CD4-positive, alpha-beta T cell (primary cell): ENCODE measurements at regions not wholly inside any gene's neighbourhood (a gene's known extent, or its start where the extent isn't known, plus 50 kb on each side); places are given as distances from the start of the nearest gene placed in this dataset.

Experiments
- ATAC-seq: fragments of 200-7000 bp; cut with Tn5 transposase; one replicate; pipeline ENCODE4 v1.10.0; 2022; ENCODE audit warnings: mild to moderate bottlenecking; ENCODE audit not compliant: poor library complexity
- CTCF ChIA-PET: fragments of 350-600 bp; sonication (Branson Sonifier 250); formaldehyde crosslinking; loops from one replicate; lab custom pipeline; 2021; ENCODE audit warnings: antibody characterized with exemption, inconsistent platforms; lab: Charles Lee
- POLR2A ChIA-PET: fragments of 350-600 bp; sonication (Branson Sonifier 250); formaldehyde crosslinking; loops from one replicate; lab custom pipeline; 2021; ENCODE audit warnings: antibody characterized with exemption, inconsistent platforms; lab: Charles Lee
- DNase-seq, 14 experiments: peaks; one replicate each; pipeline ENCODE4 v3.0.0-alpha.2; 2013 to 2020; ENCODE audit warnings: mixed read lengths in 2 of 14
- H3K27ac ChIP-seq, 2 donors: one replicate each; pipeline versions ENCODE4 v1.5.1 to v1.7.0; 2013; ENCODE audit warnings: low read length in 2 of 2, low read depth in 1 of 2, mild to moderate bottlenecking in 1 of 2
- H3K27me3 ChIP-seq, 2 experiments: 1 replicate in 1 of 2; 2 replicates in 1 of 2; pipeline versions ENCODE4 v1.6.1 to v1.7.0; 2013; ENCODE audit warnings: low read length in 2 of 2, control low read depth in 1 of 2, mild to moderate bottlenecking in 1 of 2, moderate library complexity in 1 of 2; ENCODE audit not compliant: insufficient read depth in 2 of 2, control insufficient read depth in 1 of 2
- H3K36me3 ChIP-seq: one replicate; pipeline ENCODE4 v1.6.1; 2013; ENCODE audit warnings: low read length, control low read depth; ENCODE audit not compliant: insufficient read depth
- H3K4me1 ChIP-seq: one replicate; pipeline ENCODE4 v1.6.1; 2013; ENCODE audit warnings: low read length, control low read depth; ENCODE audit not compliant: insufficient read depth
- H3K4me3 ChIP-seq: one replicate; pipeline ENCODE4 v1.5.1; 2013; ENCODE audit warnings: mild to moderate bottlenecking, low read length, moderate library complexity
- H3K9me3 ChIP-seq, 2 experiments: 1 replicate in 1 of 2; 2 replicates in 1 of 2; pipeline versions ENCODE4 v1.6.1 to v1.7.0; 2013; ENCODE audit warnings: low read length in 2 of 2, mild to moderate bottlenecking in 2 of 2, control low read depth in 1 of 2, moderate library complexity in 1 of 2; ENCODE audit not compliant: control insufficient read depth in 1 of 2, insufficient read depth in 1 of 2
- H3K27ac Mint-ChIP-seq: one replicate; pipeline ENCODE4 v1.8.0; 2020; ENCODE audit warnings: mixed read lengths
- H3K27me3 Mint-ChIP-seq: one replicate; pipeline ENCODE4 v1.8.0; 2021; ENCODE audit warnings: mixed read lengths
- H3K36me3 Mint-ChIP-seq: one replicate; pipeline ENCODE4 v1.8.0; 2021; ENCODE audit warnings: low read depth, mixed read lengths
- H3K4me1 Mint-ChIP-seq: one replicate; pipeline ENCODE4 v1.8.0; 2021; ENCODE audit warnings: low read depth, mixed read lengths
- H3K4me3 Mint-ChIP-seq: one replicate; pipeline ENCODE4 v1.8.0; 2020; ENCODE audit warnings: mild to moderate bottlenecking, mixed read lengths
- H3K9me3 Mint-ChIP-seq: one replicate; pipeline ENCODE4 v1.8.0; 2020; ENCODE audit warnings: mixed read lengths
- CTCF ChIP-seq: fragments of 200-600 bp; IDR thresholded peaks from one replicate; pipeline ENCODE4 v1.8.0; 2022; ENCODE audit warnings: antibody characterized with exemption, mild to moderate bottlenecking
- intact Hi-C, 2 experiments: fragments of 100-400 bp; cut with DNase I in 1 of 2; cut with micrococcal nuclease in 1 of 2; formaldehyde crosslinking; loops; one replicate each; pipeline versions ENCODE4 v1.15.1 to v1.9.0; 2023 to 2025; cut with DNase I, micrococcal nuclease

- Mint-ChIP-seq H3K4me3 (no peak overlapping the region), H3K4me1 (no peaks in the 10 kb centered on the region), H3K9me3 (no peaks in the 10 kb centered on the region), H3K36me3 (no peaks in the 10 kb centered on the region), H3K27me3 (peaks cover 47% of the 10 kb centered on the region), H3K27ac (no peak overlapping the region)
- Histone ChIP-seq H3K36me3 (no peaks in the 10 kb centered on the region), H3K27me3 (peaks cover 0 to 9% of the 10 kb centered on the region in 2 experiments), H3K27ac (no peak overlapping the region), H3K4me1 (no peaks in the 10 kb centered on the region), H3K4me3 (no peak overlapping the region), H3K9me3 (no peaks in the 10 kb centered on the region)
- ATAC-seq (no peak), DNase-seq (no peak)
- no peak for TF ChIP-seq CTCF
- ChIA-PET CTCF (no interaction called here), POLR2A (no interaction called here)
- intact Hi-C loops, result no loop called here
Measured at GRCh38 chr1:22364764-22365163, 86.9 kb upstream of the ZBTB40 start.

GRCh38 chr1:22365331-22366295 lies 86.0 kb upstream of the ZBTB40 start:
- H3K27me3 Mint-ChIP-seq, result peaks cover 49% of the 10 kb centered on the region
- peaks cover 0 to 9% of the 10 kb centered on the region in 2 experiments for H3K27me3 ChIP-seq
- no peaks in the 10 kb centered on the region for H3K9me3 ChIP-seq
- H3K4me1 ChIP-seq, result no peaks in the 10 kb centered on the region
- ChIA-PET POLR2A (no interaction called here), CTCF (no interaction called here)
- no peaks in the 10 kb centered on the region for H3K9me3 Mint-ChIP-seq
- no peak overlapping the region for H3K4me3 Mint-ChIP-seq
- no peak for TF ChIP-seq CTCF
- ATAC-seq, result no peak
- DNase-seq, result no peak
- no peak overlapping the region for H3K27ac Mint-ChIP-seq
- H3K27ac ChIP-seq, result no peak overlapping the region
- no peaks in the 10 kb centered on the region for H3K36me3 ChIP-seq
- no peaks in the 10 kb centered on the region for H3K4me1 Mint-ChIP-seq
- no peak overlapping the region for H3K4me3 ChIP-seq
- intact Hi-C loops, result no loop called here
- no peaks in the 10 kb centered on the region for H3K36me3 Mint-ChIP-seq

DNA sequence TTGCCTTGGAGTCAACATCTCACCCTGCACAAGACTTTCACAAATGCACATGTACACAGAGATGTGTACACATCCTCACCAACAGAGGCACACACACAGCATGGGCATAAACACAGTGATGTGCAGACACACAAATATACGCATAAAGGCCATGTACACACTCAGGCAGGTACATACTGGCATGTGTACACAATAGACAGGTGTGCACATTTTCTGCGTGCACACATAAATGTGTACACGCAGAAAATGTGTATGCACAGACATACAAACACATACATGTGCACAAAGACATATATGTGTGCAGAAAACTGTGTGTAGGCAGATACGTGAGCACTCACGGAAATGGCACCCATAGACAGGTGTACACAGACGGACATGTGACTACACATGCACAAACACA lies 85.3 kb upstream of the ZBTB40 start:
- Histone ChIP-seq H3K4me1 (no peaks in the 10 kb centered on the region), H3K27me3 (peaks cover 0 to 9% of the 10 kb centered on the region in 2 experiments), H3K27ac (no peak overlapping the region), H3K9me3 (no peaks in the 10 kb centered on the region), H3K36me3 (no peaks in the 10 kb centered on the region), H3K4me3 (no peak overlapping the region)
- ChIA-PET CTCF (no interaction called here), POLR2A (no interaction called here)
- Mint-ChIP-seq H3K27ac (no peak overlapping the region), H3K27me3 (peaks cover 53% of the 10 kb centered on the region), H3K9me3 (no peaks in the 10 kb centered on the region), H3K4me3 (no peak overlapping the region), H3K4me1 (no peaks in the 10 kb centered on the region), H3K36me3 (no peaks in the 10 kb centered on the region)
- intact Hi-C loops, result no loop called here
- DNase-seq, result no peak
- ATAC-seq, result no peak
- no peak for TF ChIP-seq CTCF
